GM21717 (cell line): ENCODE measurements at regions not wholly inside any gene's neighbourhood (a gene's known extent, or its start where the extent isn't known, plus 50 kb on each side); places are given as distances from the start of the nearest gene placed in this dataset.
A peak's percentile ranks its signal among the peaks of the same experiment; 100 is the strongest.

Source experiments
- ATAC-seq: cut with Tn5 transposase; IDR thresholded peaks from one replicate; pipeline ENCODE4 v1.9.1; 2021; ENCODE audit warnings: mild to moderate bottlenecking, moderate library complexity; ENCODE audit not compliant: unreplicated experiment

GRCh38 chr5:143671021-143671420 lies 140.9 kb upstream of the HMHB1 start:
- ATAC-seq = no peak

DNA sequence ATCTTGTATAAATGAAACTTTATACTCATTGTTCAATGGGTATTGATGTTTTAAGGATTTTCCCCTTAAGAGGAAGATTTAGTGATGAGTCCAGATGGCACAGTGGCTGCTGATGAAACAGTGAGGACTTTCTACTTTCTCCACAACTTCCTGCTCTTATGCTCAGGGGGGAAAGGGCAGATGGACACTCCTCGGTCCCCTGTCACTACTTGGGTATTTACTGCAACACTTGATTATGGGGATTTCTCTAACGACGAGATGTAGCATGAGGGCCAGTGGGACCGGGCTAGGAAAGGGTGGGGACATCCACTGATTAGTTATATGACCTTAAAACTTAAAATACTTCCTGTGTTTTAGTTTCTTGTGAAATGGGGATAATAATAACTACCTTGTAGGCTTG lies 146.1 kb upstream of the HMHB1 start:
- no peak for ATAC-seq

- ATAC-seq = no peak
Measured at GRCh38 chr5:143664623-143665022, 147.3 kb upstream of the HMHB1 start.

DNA sequence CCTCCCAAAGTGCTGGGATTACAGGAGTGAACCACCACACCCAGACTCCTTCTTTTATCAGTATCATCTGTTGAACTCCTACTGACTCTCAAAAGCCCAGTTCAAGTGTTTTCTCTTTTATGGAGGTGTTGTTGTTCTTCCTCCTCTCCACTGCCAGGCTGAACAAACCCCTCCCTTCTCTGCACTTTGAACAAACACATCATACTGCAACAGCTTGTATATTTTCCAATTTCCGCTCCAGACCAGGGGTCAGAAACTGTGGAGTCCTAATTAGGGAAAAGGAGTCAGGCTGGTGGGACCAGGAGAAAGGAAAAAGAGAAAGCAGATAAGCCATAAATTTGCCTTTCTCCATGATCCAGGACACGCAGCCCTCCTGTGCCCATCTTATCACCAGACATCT lies 148.1 kb upstream of the HMHB1 start:
- no peak for ATAC-seq

- no peak for ATAC-seq
Measured at GRCh38 chr5:143662020-143662419, 149.9 kb upstream of the HMHB1 start.

- ATAC-seq = no peak
Measured at GRCh38 chr5:143660625-143661024, 151.3 kb upstream of the HMHB1 start.

GRCh38 chr5:143659599-143660238 lies 152.2 kb upstream of the HMHB1 start:
- no peak for ATAC-seq

DNA sequence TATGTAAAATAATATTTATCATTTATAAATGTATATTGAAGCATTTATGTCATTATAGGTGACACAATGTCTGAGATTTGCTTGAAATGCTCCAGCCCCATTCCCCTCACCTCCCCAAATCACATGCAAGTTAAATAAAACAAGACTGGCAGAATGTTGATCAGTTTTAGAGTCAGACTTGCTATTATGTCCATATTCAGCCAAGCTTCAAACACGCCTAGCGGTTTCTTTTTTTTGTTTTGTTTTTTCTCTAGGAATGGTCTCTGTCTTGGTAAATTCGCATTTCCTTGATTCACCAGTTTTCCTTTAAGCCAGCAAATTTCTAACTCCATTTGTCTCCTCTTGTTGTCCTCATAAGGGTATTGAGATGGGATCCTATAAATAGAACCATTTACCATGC lies 153.0 kb upstream of the HMHB1 start:
- no peak for ATAC-seq

- ATAC-seq = no peak
Measured at GRCh38 chr5:143657647-143658285, 154.2 kb upstream of the HMHB1 start.

DNA sequence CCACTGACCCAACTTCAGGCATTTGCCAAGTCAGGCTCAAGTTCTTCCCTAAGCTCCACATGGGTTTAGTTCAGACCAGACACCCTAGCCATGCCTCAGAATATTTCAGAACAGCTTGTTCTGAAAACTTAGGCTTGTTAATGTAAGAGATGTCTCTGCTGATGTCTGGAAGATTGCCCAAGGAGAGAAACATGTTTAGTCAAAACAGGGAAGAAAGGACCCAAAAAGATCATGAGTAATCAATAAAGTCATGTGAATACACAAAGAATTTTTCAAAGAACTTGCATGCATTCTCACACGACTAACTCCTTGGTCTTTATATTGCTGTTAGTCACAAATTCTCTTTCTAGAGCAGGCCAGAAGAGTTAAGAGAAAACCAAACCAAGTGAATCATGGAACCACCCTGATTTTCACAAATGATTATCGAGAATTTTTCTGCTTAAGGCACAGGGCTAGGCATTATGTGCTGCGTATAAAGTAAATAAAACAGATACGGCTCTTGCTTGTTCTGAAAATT lies 158.1 kb upstream of the HMHB1 start:
- no peak for ATAC-seq

DNA sequence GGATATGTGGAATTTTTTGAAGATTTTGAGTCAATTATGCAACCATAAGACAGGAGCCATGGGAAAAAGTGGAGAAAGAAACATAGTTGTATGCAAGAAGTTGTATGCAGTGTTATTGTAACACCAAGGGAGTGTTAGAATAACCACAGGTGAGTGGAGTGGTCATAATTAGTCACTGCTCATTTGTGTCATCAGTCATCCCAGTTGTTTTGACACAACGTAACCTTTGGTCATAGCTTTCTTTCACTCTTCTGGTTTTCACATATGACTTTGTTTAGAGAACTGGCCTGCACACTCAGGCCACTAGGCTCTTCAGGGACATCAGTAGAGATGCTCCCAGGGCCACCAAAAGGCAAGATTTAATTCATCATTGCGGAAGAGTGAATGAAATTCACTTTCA lies 158.7 kb upstream of the HMHB1 start:
- ATAC-seq = no peak

GRCh38 chr5:143652108-143652700 lies 159.8 kb upstream of the HMHB1 start:
- ATAC-seq = no peak

GRCh38 chr5:143649937-143650621 lies 161.9 kb upstream of the HMHB1 start:
- ATAC-seq = no peak

- no peak for ATAC-seq
Measured at GRCh38 chr5:143648696-143649095, 163.3 kb upstream of the HMHB1 start.

GRCh38 chr5:143646961-143647360 lies 165.0 kb upstream of the HMHB1 start:
- ATAC-seq = no peak

- ATAC-seq = no peak
Measured at GRCh38 chr5:143645356-143645755, 166.6 kb upstream of the HMHB1 start.

DNA sequence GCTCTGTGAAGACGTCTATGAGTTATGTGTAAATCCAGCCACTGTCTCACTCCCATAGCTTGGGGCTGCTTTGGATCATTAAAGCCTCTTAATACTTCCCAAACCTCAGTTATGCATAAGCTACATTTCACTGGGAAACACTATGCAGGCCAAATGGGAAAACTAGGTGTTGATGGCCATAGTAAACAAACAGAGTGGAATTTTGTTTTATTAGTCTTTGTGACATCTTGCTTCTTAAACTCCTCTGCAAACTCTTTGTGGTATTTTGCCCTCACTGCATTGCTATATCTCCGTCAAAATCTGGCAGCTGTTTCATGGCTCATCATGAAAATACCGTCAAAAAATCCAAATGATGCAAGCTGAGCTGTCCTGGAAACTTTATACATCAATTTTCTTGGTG lies 167.2 kb upstream of the HMHB1 start:
- ATAC-seq = no peak

DNA sequence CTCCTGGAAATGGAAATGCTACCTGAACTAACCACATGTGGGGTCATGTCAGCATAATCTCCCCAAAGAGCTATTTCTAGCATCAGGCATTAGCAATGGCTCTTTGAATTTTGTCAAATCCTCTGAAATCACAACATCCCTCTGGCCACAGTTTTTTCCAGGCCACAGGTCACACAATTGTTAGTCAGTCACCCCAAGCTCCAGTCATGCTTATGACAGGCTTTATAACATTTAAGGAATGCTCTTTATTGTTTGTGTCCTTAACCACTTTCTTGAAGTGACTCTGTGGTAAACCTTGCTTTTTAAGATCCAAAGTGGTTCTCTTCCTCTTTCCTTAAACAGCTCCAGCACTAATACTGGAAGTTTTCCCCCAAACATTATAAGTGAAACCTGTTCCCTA lies 169.2 kb upstream of the HMHB1 start:
- no peak for ATAC-seq

GRCh38 chr5:143641549-143642355 lies 170.2 kb upstream of the HMHB1 start:
- peak; percentile 80 for ATAC-seq

DNA sequence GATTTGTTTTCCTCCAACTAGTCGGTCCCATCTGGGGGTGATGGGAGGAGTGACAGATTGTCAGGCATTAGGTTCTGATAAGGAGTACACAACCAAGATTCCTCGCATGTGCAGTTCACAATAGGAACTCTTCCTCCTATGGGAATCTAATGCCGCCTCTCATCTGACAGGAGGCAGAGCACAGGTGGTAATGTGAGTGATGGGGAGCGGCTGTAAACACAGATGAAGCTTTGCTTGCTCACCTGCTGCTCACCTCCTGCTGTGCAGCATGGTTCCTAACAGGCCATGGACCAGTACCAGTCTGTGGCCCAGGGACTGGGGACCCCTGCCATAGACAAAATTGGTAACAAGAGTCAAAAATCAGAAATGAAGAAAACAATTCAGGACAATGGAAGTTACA lies 173.3 kb upstream of the HMHB1 start:
- ATAC-seq = no peak
